ENCODE measurements at regions not wholly inside any gene's neighbourhood (a gene's known extent, or its start where the extent isn't known, plus 50 kb on each side); places are given as distances from the start of the nearest gene placed in this dataset.

GRCh38 chr15:79765081-79765480 is 131.7 kb downstream of the MTHFS start:
- Mint-ChIP-seq H3K36me3 (ENCODE audit: insufficient read depth) (no peaks in the 10 kb centered on the region), H3K4me3 (ENCODE audit: low read depth) (no peak overlapping the region), H3K27me3 (no peaks in the 10 kb centered on the region), H3K4me1 (ENCODE audit: low read depth) (no peaks in the 10 kb centered on the region), H3K27ac (no peak overlapping the region), H3K9me3 (ENCODE audit: low read depth) (peaks cover 27% of the 10 kb centered on the region)
- DNase-seq (ENCODE audit: low spot score, unreplicated experiment) = no peak
- TF ChIP-seq, protein P1, sequence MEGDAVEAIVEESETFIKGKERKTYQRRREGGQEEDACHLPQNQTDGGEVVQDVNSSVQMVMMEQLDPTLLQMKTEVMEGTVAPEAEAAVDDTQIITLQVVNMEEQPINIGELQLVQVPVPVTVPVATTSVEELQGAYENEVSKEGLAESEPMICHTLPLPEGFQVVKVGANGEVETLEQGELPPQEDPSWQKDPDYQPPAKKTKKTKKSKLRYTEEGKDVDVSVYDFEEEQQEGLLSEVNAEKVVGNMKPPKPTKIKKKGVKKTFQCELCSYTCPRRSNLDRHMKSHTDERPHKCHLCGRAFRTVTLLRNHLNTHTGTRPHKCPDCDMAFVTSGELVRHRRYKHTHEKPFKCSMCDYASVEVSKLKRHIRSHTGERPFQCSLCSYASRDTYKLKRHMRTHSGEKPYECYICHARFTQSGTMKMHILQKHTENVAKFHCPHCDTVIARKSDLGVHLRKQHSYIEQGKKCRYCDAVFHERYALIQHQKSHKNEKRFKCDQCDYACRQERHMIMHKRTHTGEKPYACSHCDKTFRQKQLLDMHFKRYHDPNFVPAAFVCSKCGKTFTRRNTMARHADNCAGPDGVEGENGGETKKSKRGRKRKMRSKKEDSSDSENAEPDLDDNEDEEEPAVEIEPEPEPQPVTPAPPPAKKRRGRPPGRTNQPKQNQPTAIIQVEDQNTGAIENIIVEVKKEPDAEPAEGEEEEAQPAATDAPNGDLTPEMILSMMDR (IDR thresholded peaks at IDR 0.05; ENCODE audit: unreplicated experiment) = no peak

DNA sequence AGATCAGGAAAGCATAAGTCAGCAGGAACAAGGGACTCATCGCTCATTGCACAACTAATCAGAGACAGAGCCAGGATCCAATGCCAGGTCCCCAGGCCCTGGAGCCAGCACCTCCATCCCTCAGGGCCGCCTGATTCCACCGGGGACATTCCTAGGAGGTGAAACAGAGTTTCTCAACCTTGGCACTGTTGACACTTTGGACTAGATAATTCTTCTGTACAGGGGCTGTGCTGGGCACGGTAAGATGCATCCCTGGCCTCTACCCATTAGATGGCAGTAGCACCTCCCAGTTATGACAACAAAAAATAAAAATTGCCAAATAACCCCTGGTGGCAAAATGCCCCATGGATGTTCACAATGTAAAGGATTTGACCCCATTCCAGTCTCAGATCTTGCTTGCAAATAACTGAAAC is 127.7 kb downstream of the MTHFS start:
- DNase-seq (ENCODE audit: low spot score, unreplicated experiment) = no peak
- no peaks in the 10 kb centered on the region for H3K4me1 Mint-ChIP-seq (ENCODE audit: low read depth)
- no peak overlapping the region for H3K27ac Mint-ChIP-seq
- TF ChIP-seq, protein P1 (IDR thresholded peaks at IDR 0.05; ENCODE audit: unreplicated experiment) = no peak
- H3K9me3 Mint-ChIP-seq (ENCODE audit: low read depth) = peaks cover 16% of the 10 kb centered on the region
- H3K27me3 Mint-ChIP-seq = no peaks in the 10 kb centered on the region
- H3K4me3 Mint-ChIP-seq (ENCODE audit: low read depth) = no peak overlapping the region
- no peaks in the 10 kb centered on the region for H3K36me3 Mint-ChIP-seq (ENCODE audit: insufficient read depth)

DNA sequence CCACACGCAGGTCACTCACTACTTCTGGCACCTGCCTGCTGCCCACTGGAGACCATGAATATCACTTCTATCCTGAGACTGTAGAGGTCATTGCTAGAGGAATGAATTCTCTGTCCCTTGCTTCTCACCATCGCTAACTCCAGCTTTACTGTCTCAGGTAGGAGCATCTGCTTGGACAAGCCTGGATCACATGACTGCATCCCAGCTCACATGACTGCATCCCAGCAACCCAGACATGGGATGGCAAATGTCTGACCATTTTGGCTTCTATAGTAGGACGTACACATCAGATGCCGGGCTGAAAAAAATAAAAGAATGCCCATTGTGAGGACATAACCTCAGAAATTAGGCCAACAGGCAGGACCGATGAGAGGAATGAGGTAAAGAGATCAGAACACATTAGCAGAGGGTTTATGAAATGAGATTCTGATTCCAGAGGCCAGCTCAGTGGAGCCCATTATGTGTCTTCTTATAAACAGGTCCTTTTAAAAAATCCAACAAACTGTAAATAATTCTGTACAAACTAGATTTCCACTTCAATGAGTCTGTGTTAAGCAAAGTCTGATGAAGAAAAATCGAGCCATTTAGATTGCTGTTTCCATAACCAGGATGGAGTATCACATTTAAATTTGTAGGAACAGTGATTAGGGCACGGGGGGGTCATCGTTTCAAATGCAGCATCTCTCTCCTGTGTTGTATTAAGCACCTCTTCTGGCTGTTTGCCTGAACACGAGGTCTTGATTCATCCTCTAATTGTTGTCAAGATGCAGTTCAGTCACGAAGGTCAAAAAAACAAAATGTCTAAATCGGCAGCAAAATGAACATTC is 126.7 kb downstream of the MTHFS start:
- peaks cover 8% of the 10 kb centered on the region for H3K9me3 Mint-ChIP-seq (ENCODE audit: low read depth)
- DNase-seq (ENCODE audit: low spot score, unreplicated experiment) = no peak
- no peaks in the 10 kb centered on the region for H3K4me1 Mint-ChIP-seq (ENCODE audit: low read depth)
- no peak overlapping the region for H3K27ac Mint-ChIP-seq
- no peak overlapping the region for H3K4me3 Mint-ChIP-seq (ENCODE audit: low read depth)
- TF ChIP-seq, protein P1 (IDR thresholded peaks at IDR 0.05; ENCODE audit: unreplicated experiment) = no peak
- H3K36me3 Mint-ChIP-seq (ENCODE audit: insufficient read depth) = no peaks in the 10 kb centered on the region
- H3K27me3 Mint-ChIP-seq = no peaks in the 10 kb centered on the region

GRCh38 chr15:79773128-79773527 is 123.7 kb downstream of the MTHFS start:
- Mint-ChIP-seq H3K27me3 (peaks cover 3% of the 10 kb centered on the region), H3K36me3 (ENCODE audit: insufficient read depth) (no peaks in the 10 kb centered on the region), H3K4me1 (ENCODE audit: low read depth) (no peaks in the 10 kb centered on the region), H3K4me3 (ENCODE audit: low read depth) (no peak overlapping the region), H3K9me3 (ENCODE audit: low read depth) (no peaks in the 10 kb centered on the region), H3K27ac (no peak overlapping the region)
- TF ChIP-seq, protein P1 (IDR thresholded peaks at IDR 0.05; ENCODE audit: unreplicated experiment) = no peak
- no peak for DNase-seq (ENCODE audit: low spot score, unreplicated experiment)

- TF ChIP-seq, protein P1 (IDR thresholded peaks at IDR 0.05; ENCODE audit: unreplicated experiment) = no peak
- Mint-ChIP-seq H3K27ac (no peak overlapping the region), H3K36me3 (ENCODE audit: insufficient read depth) (no peaks in the 10 kb centered on the region), H3K9me3 (ENCODE audit: low read depth) (no peaks in the 10 kb centered on the region), H3K27me3 (peaks cover 3% of the 10 kb centered on the region), H3K4me1 (ENCODE audit: low read depth) (no peaks in the 10 kb centered on the region), H3K4me3 (ENCODE audit: low read depth) (no peak overlapping the region)
- DNase-seq (ENCODE audit: low spot score, unreplicated experiment) = no peak
Measured at GRCh38 chr15:79775821-79776220, 121.0 kb downstream of the MTHFS start.

All from progenitor cell of endocrine pancreas (in vitro differentiated cells).